RWPE2 (cell line): ENCODE measurements at regions not wholly inside any gene's neighbourhood (a gene's known extent, or its start where the extent isn't known, plus 50 kb on each side); places are given as distances from the start of the nearest gene placed in this dataset.
"Not testable (repeated sequence)": the region's sequence is repeated elsewhere in the genome, so short reads cannot be mapped to it uniquely, and the experiment has no call there.

Source experiments
- ATAC-seq: fragments of 200-7000 bp; cut with Tn5 transposase; 3 replicates; pipeline ENCODE4 v1.9.1; 2021; ENCODE audit warnings: low read depth
- DNase-seq: peaks from one replicate; pipeline ENCODE4 v3.0.0-alpha.2; 2020; ENCODE audit warnings: low spot score
- H3K27ac ChIP-seq: fragments of 450-650 bp; 2 replicates; pipeline ENCODE4 v1.5.1; 2017; ENCODE audit warnings: mild to moderate bottlenecking; ENCODE audit not compliant: poor library complexity, severe bottlenecking
- H3K27me3 ChIP-seq: fragments of 250-450 bp; sonication (Bioruptor Pico); 2 replicates; pipeline ENCODE4 v1.5.1; 2021; ENCODE audit warnings: mild to moderate bottlenecking, moderate library complexity; ENCODE audit not compliant: insufficient read depth, poor library complexity, severe bottlenecking
- H3K36me3 ChIP-seq: fragments of 250-450 bp; sonication (Bioruptor Pico); 2 replicates; pipeline ENCODE4 v1.5.1; 2020; ENCODE audit warnings: low read depth, mild to moderate bottlenecking, moderate library complexity
- H3K4me1 ChIP-seq: fragments of 250-450 bp; sonication (Bioruptor Pico); 2 replicates; pipeline ENCODE4 v1.5.1; 2021; ENCODE audit warnings: mild to moderate bottlenecking, moderate library complexity; ENCODE audit not compliant: insufficient read depth, poor library complexity, severe bottlenecking
- H3K4me3 ChIP-seq: fragments of 250-450 bp; sonication (Bioruptor Pico); 2 replicates; pipeline ENCODE4 v1.5.1; 2021; ENCODE audit warnings: mild to moderate bottlenecking, moderate library complexity; ENCODE audit not compliant: severe bottlenecking
- H3K9me3 ChIP-seq: fragments of 250-450 bp; sonication (Bioruptor Pico); 2 replicates; pipeline ENCODE4 v1.5.1; 2021; ENCODE audit warnings: mild to moderate bottlenecking, moderate library complexity; ENCODE audit not compliant: severe bottlenecking
- CTCF ChIP-seq: fragments of 450-650 bp; IDR thresholded peaks from one replicate; pipeline ENCODE4 v1.5.1; 2017; ENCODE audit warnings: mild to moderate bottlenecking, moderate library complexity; ENCODE audit not compliant: poor library complexity, severe bottlenecking

GRCh38 chr16:59854846-59855439 is 1120.8 kb upstream of the GOT2 start:
- DNase-seq: no peak
- Histone ChIP-seq H3K9me3 (no peaks in the 10 kb centered on the region), H3K4me3 (no peak overlapping the region), H3K27ac (no peak overlapping the region), H3K4me1 (no peaks in the 10 kb centered on the region), H3K36me3 (no peaks in the 10 kb centered on the region), H3K27me3 (no peaks in the 10 kb centered on the region)
- TF ChIP-seq CTCF: no peak
- ATAC-seq: no peak

DNA sequence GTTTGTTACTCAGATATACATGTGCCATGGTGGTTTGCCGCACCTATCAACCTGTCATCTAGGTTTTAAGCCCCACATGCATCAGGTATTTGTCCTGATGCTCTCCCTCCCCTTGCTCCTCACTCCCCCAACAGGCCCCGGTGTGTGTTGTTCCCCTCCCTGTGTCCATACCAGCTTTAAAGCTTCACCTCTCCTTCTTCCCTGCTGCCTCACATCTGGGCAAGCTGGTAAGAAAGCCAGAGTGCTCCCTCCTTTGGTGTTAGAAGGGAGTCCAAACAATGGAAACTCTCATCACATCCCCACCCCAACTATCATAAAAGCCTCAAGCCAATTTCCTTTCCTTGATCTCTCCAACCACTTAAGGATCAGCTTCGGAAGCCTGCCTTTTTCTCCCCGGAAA is 1115.6 kb upstream of the GOT2 start:
- DNase-seq: no peak
- no peak overlapping the region for H3K27ac ChIP-seq

DNA sequence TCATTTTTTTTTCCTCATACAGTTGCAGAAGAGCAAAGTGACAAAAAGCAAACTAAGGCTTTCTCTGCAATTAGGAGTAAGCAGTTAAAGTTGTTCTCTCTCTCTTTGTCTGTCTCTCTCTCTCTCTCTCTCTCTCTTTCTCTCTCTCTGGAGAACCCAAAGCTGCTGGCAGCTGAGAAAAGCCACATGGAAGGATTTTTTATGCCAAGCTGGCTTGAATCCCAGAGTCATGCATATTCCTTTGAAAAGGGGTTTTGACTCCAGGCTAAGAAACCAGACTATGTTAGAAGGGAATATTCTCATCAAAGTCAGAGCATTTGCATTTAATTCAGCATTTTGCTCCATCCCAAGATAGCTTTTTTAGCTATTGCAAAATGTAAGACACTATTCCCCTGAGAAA is 1114.2 kb upstream of the GOT2 start:
- DNase-seq: no peak
- Histone ChIP-seq H3K27ac (no peak overlapping the region), H3K4me1 (no peaks in the 10 kb centered on the region), H3K9me3 (no peaks in the 10 kb centered on the region), H3K4me3 (no peak overlapping the region), H3K36me3 (no peaks in the 10 kb centered on the region), H3K27me3 (no peaks in the 10 kb centered on the region)
- ATAC-seq: no peak
- TF ChIP-seq CTCF: no peak

More for the DNA sequence above, 1115.6 kb upstream of the GOT2 start:
- no peaks in the 10 kb centered on the region for H3K9me3 ChIP-seq
- TF ChIP-seq CTCF: peak; percentile 9
- no peaks in the 10 kb centered on the region for H3K4me1 ChIP-seq
- ATAC-seq: no peak
- no peaks in the 10 kb centered on the region for H3K27me3 ChIP-seq
- H3K36me3 ChIP-seq: no peaks in the 10 kb centered on the region
- no peak overlapping the region for H3K4me3 ChIP-seq

- Histone ChIP-seq H3K9me3 (peaks cover 2% of the 10 kb centered on the region), H3K27me3 (no peaks in the 10 kb centered on the region), H3K36me3 (no peaks in the 10 kb centered on the region), H3K4me3 (no peak overlapping the region), H3K4me1 (no peaks in the 10 kb centered on the region), H3K27ac (no peak overlapping the region)
- ATAC-seq (no peak), DNase-seq (no peak)
- TF ChIP-seq CTCF: no peak
These were observed 1106.1 kb upstream of the GOT2 start for GRCh38 chr16:59840169-59840568.

DNA sequence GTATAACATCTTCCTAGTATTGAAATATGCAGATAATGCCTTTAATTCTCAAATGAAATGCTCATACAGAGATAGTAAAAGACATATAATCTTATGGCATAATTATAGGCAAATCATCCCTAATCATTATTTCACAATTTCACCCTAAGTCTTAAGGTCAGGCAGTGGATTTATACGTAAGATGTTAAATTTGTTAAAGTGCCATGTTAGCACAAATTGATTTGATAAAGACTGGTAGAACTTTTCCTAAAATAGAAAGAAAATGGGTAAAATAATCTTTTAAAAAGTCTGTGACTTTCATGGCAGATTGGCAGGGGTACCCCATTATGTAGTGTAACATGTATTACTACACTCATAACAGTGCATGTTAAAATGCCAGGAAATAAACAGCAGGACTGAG is 1092.7 kb upstream of the GOT2 start:
- no peak overlapping the region for H3K4me3 ChIP-seq
- no peak for TF ChIP-seq CTCF
- DNase-seq: no peak
- no peak overlapping the region for H3K27ac ChIP-seq
- ATAC-seq: no peak
- H3K27me3 ChIP-seq: no peaks in the 10 kb centered on the region
- H3K9me3 ChIP-seq: no peaks in the 10 kb centered on the region
- no peaks in the 10 kb centered on the region for H3K36me3 ChIP-seq
- H3K4me1 ChIP-seq: no peaks in the 10 kb centered on the region

DNA sequence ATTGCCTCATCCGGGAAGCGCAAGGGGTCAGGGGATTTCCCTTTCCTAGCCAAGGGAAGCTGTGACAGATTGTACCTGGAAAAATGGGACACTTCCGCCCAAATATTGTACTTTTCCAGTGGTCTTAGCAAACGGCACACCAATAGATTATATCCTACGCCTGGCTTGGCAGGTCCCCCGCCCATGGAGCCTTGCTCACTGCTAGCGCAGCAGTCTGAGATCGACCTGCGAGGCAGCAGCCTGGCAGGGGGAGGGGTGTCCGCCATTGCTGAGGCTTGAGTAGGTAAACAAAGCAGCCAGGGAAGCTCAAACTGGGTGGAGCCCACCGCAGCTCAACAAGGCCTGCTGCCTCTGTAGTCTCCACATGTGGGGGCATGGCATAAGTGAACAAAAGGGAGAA is 1075.4 kb upstream of the GOT2 start:
- not testable (repeated sequence) for ATAC-seq, H3K9me3 ChIP-seq, H3K27ac ChIP-seq, DNase-seq, H3K27me3 ChIP-seq, H3K4me3 ChIP-seq, H3K4me1 ChIP-seq, H3K36me3 ChIP-seq
